GM12872 (cell line): ENCODE measurements at regions not wholly inside any gene's neighbourhood (a gene's known extent, or its start where the extent isn't known, plus 50 kb on each side); places are given as distances from the start of the nearest gene placed in this dataset.

Source experiments
- CTCF ChIP-seq: IDR thresholded peaks from 3 replicates; pipeline ENCODE4 v1.5.1; 2011; ENCODE audit warnings: low read depth, mild to moderate bottlenecking, low read length, moderate library complexity; ENCODE audit not compliant: insufficient read depth

- no peak for TF ChIP-seq CTCF
These were observed 301.9 kb downstream of the CCER1 start for GRCh38 chr12:90653040-90653439.

GRCh38 chr12:90652280-90652679 is 302.7 kb downstream of the CCER1 start:
- TF ChIP-seq CTCF = no peak

GRCh38 chr12:90645181-90645580 is 309.8 kb downstream of the CCER1 start:
- no peak for TF ChIP-seq CTCF

GRCh38 chr12:90631591-90632212 is 323.3 kb downstream of the CCER1 start:
- no peak for TF ChIP-seq CTCF

- no peak for TF ChIP-seq CTCF
These were observed 325.0 kb downstream of the CCER1 start for GRCh38 chr12:90630006-90630405.

- TF ChIP-seq CTCF = no peak
These were observed 326.8 kb downstream of the CCER1 start for GRCh38 chr12:90628213-90628612.

GRCh38 chr12:90627180-90627896 is 327.6 kb downstream of the CCER1 start:
- TF ChIP-seq CTCF = no peak
